HG02642 (cell line): ENCODE measurements at regions not wholly inside any gene's neighbourhood (a gene's known extent, or its start where the extent isn't known, plus 50 kb on each side); places are given as distances from the start of the nearest gene placed in this dataset.

Experiments used
- ATAC-seq: cut with Tn5 transposase; IDR thresholded peaks from one replicate; pipeline ENCODE4 v1.9.1; 2021; ENCODE audit warnings: mild to moderate bottlenecking; ENCODE audit not compliant: unreplicated experiment, poor library complexity

DNA sequence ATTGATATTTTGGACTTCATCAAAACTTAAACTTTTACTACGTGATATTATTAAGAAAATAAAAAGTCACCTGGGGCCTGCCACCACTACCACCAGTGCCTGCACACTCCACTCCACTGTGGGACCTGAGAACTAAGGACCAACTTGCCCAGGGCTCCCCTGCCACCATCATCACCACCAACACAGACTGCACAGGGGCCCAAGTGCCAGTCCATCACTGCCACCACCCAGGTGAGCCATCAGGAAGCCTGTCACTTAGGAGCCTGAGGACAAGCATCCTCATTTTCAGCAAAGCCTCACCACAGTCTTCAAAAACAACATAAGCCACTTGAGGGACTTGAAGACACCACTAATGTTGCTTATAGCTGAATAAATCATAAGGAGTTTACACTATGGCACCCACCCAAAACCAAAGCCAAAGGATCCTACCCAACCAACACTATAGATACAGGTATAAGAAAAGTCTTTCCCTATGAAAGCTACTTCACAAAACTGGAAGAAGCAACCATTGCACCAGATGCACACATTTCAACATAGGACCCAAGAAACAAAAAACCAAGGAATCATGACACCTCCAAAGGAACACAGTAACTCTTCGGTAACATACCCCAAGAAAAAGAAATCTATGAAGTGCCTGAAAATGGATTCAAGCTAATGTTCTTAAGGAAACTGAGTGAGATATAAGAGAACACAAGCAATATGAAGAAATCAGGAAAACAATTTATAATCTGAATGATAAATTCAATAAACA is 73.6 kb upstream of the GNAZ start:
- ATAC-seq, result no peak

DNA sequence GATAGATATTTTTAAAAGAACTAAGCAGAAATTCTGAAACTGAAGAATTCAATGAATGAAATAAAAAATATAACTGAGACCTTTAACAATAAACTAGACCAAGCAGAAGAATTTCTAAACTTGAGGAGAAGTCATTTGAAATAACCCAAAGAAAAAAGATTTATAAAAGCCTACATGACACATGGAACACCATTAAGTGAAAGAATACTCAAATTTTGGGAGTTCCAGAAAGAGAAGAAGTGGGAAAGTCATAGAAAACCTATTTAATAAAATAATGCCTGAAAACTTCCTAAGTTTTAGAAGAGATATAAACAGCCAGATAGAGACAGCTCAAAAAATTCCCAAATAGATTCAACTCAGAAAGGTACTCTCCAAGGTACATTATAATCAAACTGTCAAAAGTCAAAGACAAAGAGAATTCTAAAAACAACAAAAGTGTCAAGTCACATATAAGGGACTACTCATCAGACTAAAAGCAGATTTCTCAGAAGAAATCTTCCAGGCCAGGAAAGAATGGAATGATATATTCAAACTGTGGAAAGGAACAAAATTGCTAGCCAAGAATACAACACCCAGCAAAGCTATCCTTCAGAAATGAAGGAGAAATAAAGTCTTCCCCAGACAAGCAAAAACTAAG is 72.9 kb upstream of the GNAZ start:
- no peak for ATAC-seq

DNA sequence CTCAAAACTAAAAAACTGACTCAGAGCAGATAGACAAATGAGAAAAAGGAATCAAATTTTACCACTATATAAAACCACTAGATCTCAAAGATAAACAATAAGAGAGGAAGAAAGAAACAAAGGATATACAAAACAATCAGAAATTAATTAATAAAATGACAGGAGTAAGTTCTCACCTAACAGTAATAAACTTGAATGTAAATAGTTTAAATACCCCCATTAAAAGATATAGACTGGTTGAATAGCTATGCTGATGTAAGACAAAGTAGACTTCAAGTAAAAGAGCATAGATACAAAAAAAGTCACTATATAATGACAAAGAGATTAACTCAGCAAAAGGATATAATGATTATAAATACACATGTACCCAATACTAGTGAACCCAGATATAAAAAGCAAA is 72.3 kb upstream of the GNAZ start:
- no peak for ATAC-seq

DNA sequence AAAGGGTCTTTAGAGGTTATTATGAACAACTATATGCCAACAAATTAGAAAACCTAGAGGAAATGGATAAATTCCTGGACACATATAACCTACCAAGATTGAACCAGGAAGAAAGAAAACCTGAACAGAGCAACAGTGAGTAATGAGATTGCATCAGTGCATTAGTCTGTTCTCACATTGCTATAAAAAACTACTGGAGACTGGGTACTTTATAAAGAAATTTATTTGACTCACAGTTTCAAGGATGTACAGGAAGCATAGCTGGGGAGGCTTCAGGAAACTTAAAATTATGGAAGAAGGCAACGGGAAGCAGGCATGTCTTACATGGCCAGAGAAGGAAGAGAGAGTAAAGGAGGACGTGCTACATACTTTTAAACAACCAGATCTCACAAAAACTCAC is 70.8 kb upstream of the GNAZ start:
- ATAC-seq, result no peak

DNA sequence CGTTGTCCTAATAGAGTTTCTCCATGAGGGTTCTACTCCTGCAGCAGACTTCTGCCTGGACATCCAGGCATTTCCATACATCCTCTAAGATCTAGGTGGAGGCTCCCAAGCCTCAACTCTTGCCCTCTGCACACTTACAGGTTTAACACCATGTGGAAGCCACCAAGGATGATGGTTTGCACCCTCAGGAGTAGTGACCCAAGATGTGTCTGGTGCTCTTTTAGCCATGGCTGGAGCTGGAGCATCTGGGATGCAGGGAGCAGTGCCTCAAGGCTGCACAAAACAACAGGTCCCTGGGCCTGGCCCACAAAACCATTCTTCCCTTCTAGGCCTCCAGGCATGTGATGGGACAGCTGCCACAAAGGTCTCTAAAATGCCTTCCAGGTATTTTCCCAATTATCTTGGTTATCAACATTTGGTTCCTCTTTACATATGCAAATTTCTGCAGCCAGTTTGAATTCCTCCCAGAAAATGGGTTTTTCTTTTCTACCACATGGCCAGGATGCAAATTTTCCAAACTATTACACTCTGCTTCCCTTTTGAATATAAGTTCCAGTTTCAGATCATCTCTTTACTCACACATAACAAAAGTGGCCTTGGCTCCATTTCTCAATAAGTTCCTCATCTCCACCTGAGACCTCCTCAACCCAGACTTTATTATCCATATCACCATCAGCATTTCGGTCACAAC is 69.5 kb upstream of the GNAZ start:
- no peak for ATAC-seq

DNA sequence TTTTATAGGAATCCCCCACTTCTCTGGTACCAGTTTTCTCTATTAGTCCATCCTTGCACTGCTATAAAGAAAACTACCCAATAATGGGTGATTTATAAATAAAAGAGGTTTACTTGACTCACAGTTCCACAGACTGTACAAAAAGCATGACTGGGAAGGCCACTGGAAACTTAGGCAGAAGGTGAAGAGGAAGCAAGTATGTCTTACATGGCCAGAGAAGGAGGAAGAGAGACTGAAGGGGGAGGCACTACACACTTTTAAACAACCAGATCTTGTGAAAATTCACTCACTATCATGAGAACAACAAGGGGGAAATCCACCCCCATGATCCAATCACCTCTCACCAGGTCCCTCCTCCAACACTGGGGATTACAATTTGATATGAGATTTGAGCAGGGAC is 68.9 kb upstream of the GNAZ start:
- no peak for ATAC-seq

DNA sequence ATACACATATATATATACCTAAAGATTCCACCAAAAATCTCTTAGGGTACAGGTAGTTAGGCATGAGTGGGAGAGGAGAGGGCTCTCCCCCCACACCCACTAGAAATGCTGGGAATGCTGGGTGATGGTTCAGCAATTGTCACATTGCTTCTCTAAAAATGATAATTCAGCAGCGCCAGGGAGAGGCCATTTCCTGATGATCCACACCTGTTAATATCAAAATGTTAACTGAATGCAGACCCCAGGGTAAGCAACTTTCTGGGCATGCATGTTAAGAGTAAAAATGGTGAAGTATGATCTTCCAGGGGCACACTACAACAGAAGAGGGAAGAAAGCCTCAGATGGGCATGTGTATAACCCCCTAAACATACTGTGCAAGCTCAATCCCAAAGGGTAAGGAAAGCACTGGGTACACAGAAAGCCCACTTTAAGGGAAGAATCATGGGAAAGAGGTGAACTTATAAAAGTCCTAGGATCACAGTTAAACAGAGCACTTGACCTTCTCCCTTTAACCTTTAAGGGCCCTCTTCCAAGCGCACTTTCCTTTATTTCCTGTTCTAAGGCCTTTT is 67.6 kb upstream of the GNAZ start:
- ATAC-seq, result no peak

DNA sequence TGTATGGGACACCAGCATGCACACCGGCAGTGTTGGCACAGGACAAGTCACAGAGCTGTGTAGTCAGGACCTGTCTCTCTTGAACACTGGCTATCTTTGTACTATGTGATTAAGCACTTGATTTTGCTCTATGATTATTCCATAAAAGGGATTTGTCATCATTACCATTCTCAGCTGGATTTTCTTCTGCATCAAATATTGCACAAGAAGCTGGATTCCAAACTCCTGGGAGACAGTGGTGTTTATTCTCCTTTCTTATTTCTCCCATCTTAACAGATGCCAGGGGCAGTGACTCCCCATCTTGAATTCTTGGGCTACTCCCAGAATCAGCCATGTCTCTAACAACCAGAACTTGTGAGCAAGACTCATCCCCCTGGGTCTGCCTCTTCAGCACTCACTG is 62.5 kb upstream of the GNAZ start:
- ATAC-seq, result no peak

DNA sequence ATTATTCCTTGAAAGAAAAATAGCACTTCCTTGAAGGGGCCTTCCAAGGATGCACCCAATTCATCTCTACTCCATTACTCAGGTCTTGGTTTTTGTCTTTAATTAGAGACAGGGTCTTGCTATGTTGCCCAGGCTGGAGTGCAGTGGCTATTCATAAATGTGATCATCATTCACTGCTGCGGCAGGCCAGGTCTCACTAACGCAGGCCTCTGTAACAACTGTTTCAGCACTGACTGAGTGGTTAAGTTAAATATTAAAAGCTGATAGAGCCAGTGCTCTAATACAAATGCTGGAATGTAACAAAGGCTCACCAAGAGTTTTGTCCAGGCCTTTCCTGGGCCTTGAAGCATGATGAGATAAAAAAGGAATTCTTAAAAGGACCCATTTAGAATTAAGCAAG is 61.4 kb upstream of the GNAZ start:
- ATAC-seq, result no peak
